SKM-1 treated with dmso at 0.1 percent for 144 hours (cell line): ENCODE measurements at regions not wholly inside any gene's neighbourhood (a gene's known extent, or its start where the extent isn't known, plus 50 kb on each side); places are given as distances from the start of the nearest gene placed in this dataset.

Experiments
- DNase-seq: peaks from one replicate; lab custom pipeline; 2025; ENCODE audit not compliant: unreplicated experiment; lab: John Stamatoyannopoulos, UW

GRCh38 chr5:133882389-133882695 lies 86.1 kb downstream of the C5orf15 start:
- DNase-seq: no peak

- no peak for DNase-seq
Observed at GRCh38 chr5:133881576-133882388, 86.6 kb downstream of the C5orf15 start.

- DNase-seq: no peak
Observed at GRCh38 chr5:133878236-133878555, 90.2 kb downstream of the C5orf15 start.

- no peak for DNase-seq
Observed at GRCh38 chr5:133877351-133878235, 90.8 kb downstream of the C5orf15 start.

GRCh38 chr5:133876266-133876665 lies 92.2 kb downstream of the C5orf15 start:
- DNase-seq: no peak

GRCh38 chr5:133875179-133875578 lies 93.2 kb downstream of the C5orf15 start:
- no peak for DNase-seq

- no peak for DNase-seq
Observed at GRCh38 chr5:133873449-133873848, 95.0 kb downstream of the C5orf15 start.

GRCh38 chr5:133870661-133871060 lies 97.8 kb downstream of the C5orf15 start:
- DNase-seq: no peak

- DNase-seq: no peak
Observed at GRCh38 chr5:133869519-133870335, 98.7 kb downstream of the C5orf15 start.

GRCh38 chr5:133868946-133869518 lies 99.4 kb downstream of the C5orf15 start:
- peak; percentile 69 for DNase-seq

GRCh38 chr5:133867851-133868545 lies 100.4 kb downstream of the C5orf15 start:
- DNase-seq: no peak

- no peak for DNase-seq
Observed at GRCh38 chr5:133867341-133867740, 101.1 kb downstream of the C5orf15 start.

GRCh38 chr5:133866903-133867245 lies 101.6 kb downstream of the C5orf15 start:
- no peak for DNase-seq

- no peak for DNase-seq
Observed at GRCh38 chr5:133866160-133866902, 102.1 kb downstream of the C5orf15 start.

- no peak for DNase-seq
Observed at GRCh38 chr5:133865113-133865512, 103.3 kb downstream of the C5orf15 start.

- no peak for DNase-seq
Observed at GRCh38 chr5:133864711-133865110, 103.7 kb downstream of the C5orf15 start.

- no peak for DNase-seq
Observed at GRCh38 chr5:133863857-133864585, 104.4 kb downstream of the C5orf15 start.

- DNase-seq: no peak
Observed at GRCh38 chr5:133861161-133861737, 107.2 kb downstream of the C5orf15 start.

- DNase-seq: no peak
Observed at GRCh38 chr5:133859073-133859472, 109.4 kb downstream of the C5orf15 start.
